ENCODE measurements at regions not wholly inside any gene's neighbourhood (a gene's known extent, or its start where the extent isn't known, plus 50 kb on each side); places are given as distances from the start of the nearest gene placed in this dataset.

GRCh38 chr3:182479419-182480336 lies 313.6 kb upstream of the ATP11B start:
- Histone ChIP-seq H4K20me1 (ENCODE audit: control insufficient read depth, insufficient read depth, low read length, poor library complexity, severe bottlenecking) (no peaks in the 10 kb centered on the region), H3K27me3 (replicated peaks in 1 of 4; ENCODE audit: control extremely low read depth in 1 of 4, control insufficient read depth in 3 of 4, insufficient read depth in 4 of 4, low read length in 3 of 4) (no peaks in the 10 kb centered on the region), H3K4me3 (ENCODE audit: control extremely low read depth in 1 of 5, extremely low read depth in 1 of 5, insufficient read depth in 1 of 5, low read depth in 2 of 5, low read length in 4 of 5) (no peak overlapping the region), H3K36me3 (replicated peaks in 1 of 2; ENCODE audit: control extremely low read depth in 1 of 2, control insufficient read depth in 1 of 2, extremely low read depth in 1 of 2, insufficient read depth in 2 of 2, low read length in 1 of 2) (no peaks in the 10 kb centered on the region), H3K27ac (ENCODE audit: low read length in 2 of 2) (no peak overlapping the region), H3K4me2 (replicated peaks; ENCODE audit: low read depth, low read length, poor library complexity, severe bottlenecking) (no peak overlapping the region), H3K9ac (ENCODE audit: low read length) (no peak overlapping the region), H3K4me1 (ENCODE audit: control insufficient read depth in 2 of 2, insufficient read depth in 2 of 2, low read length in 2 of 2) (no peaks in the 10 kb centered on the region), H3K79me2 (ENCODE audit: control insufficient read depth, insufficient read depth, low read length) (no peaks in the 10 kb centered on the region), H2AFZ (ENCODE audit: insufficient read depth, low read depth, low read length, poor library complexity, severe bottlenecking) (no peak overlapping the region), H3K9me3 (ENCODE audit: control extremely low read depth in 1 of 3, control insufficient read depth in 2 of 3, insufficient read depth in 1 of 3, low read length in 2 of 3) (no peaks in the 10 kb centered on the region)
- Mint-ChIP-seq H3K27ac (no peak overlapping the region), H3K27me3 (peaks cover 6% of the 10 kb centered on the region), H3K4me1 (no peaks in the 10 kb centered on the region), H3K9me3 (ENCODE audit: insufficient read depth) (peaks cover 3% of the 10 kb centered on the region), H3K4me3 (no peak overlapping the region)
- intact Hi-C loops (cut with micrococcal nuclease): no loop called here
- TF ChIP-seq EZH2 (IDR thresholded peaks at IDR 0.05; ENCODE audit: borderline replicate concordance, insufficient read depth, low read depth, low read length, poor library complexity, severe bottlenecking) (no peak), CTCF (IDR thresholded peaks at IDR 0.05) (no peak)
- DNase-seq (no peak), ATAC-seq (ENCODE audit: low read depth) (no peak)
- WGBS (ENCODE audit: insufficient coverage): 100% methylated on average over 1 of the region's 8 CpGs
- POLR2A ChIA-PET: no interaction called here
- CTCF ChIA-PET: no interaction called here

GRCh38 chr3:182482705-182483104 lies 310.6 kb upstream of the ATP11B start:
- no peaks in the 10 kb centered on the region for H3K4me1 ChIP-seq (ENCODE audit: control insufficient read depth in 2 of 2, insufficient read depth in 2 of 2, low read length in 2 of 2)
- Mint-ChIP-seq H3K4me1 (no peaks in the 10 kb centered on the region), H3K27ac (no peak overlapping the region), H3K27me3 (peaks cover 10% of the 10 kb centered on the region), H3K9me3 (ENCODE audit: insufficient read depth) (peaks cover 3% of the 10 kb centered on the region), H3K4me3 (no peak overlapping the region)
- DNase-seq (no peak), ATAC-seq (ENCODE audit: low read depth) (no peak)
- H4K20me1 ChIP-seq (ENCODE audit: control insufficient read depth, insufficient read depth, low read length, poor library complexity, severe bottlenecking): no peaks in the 10 kb centered on the region
- no peak overlapping the region for H2AFZ ChIP-seq (ENCODE audit: insufficient read depth, low read depth, low read length, poor library complexity, severe bottlenecking)
- no peaks in the 10 kb centered on the region for H3K36me3 ChIP-seq (replicated peaks in 1 of 2; ENCODE audit: control extremely low read depth in 1 of 2, control insufficient read depth in 1 of 2, extremely low read depth in 1 of 2, insufficient read depth in 2 of 2, low read length in 1 of 2)
- WGBS (ENCODE audit: insufficient coverage): 75% methylated on average over 1 of the region's 5 CpGs
- H3K9me3 ChIP-seq (ENCODE audit: control extremely low read depth in 1 of 3, control insufficient read depth in 2 of 3, insufficient read depth in 1 of 3, low read length in 2 of 3): no peaks in the 10 kb centered on the region
- H3K4me2 ChIP-seq (replicated peaks; ENCODE audit: low read depth, low read length, poor library complexity, severe bottlenecking): no peak overlapping the region
- H3K27me3 ChIP-seq (replicated peaks in 1 of 4; ENCODE audit: control extremely low read depth in 1 of 4, control insufficient read depth in 3 of 4, insufficient read depth in 4 of 4, low read length in 3 of 4): no peaks in the 10 kb centered on the region
- no peak overlapping the region for H3K27ac ChIP-seq (ENCODE audit: low read length in 2 of 2)
- ChIA-PET POLR2A (no interaction called here), CTCF (no interaction called here)
- TF ChIP-seq EZH2 (IDR thresholded peaks at IDR 0.05; ENCODE audit: borderline replicate concordance, insufficient read depth, low read depth, low read length, poor library complexity, severe bottlenecking): no peak
- TF ChIP-seq CTCF (IDR thresholded peaks at IDR 0.05): no peak
- H3K79me2 ChIP-seq (ENCODE audit: control insufficient read depth, insufficient read depth, low read length): no peaks in the 10 kb centered on the region
- intact Hi-C loops (cut with micrococcal nuclease): no loop called here
- no peak overlapping the region for H3K9ac ChIP-seq (ENCODE audit: low read length)
- no peak overlapping the region for H3K4me3 ChIP-seq (ENCODE audit: control extremely low read depth in 1 of 5, extremely low read depth in 1 of 5, insufficient read depth in 1 of 5, low read depth in 2 of 5, low read length in 4 of 5)
